Adrenal gland (tissue), 5 donors: ENCODE measurements at regions not wholly inside any gene's neighbourhood (a gene's known extent, or its start where the extent isn't known, plus 50 kb on each side); places are given as distances from the start of the nearest gene placed in this dataset.
"Not testable (repeated sequence)": the region's sequence is repeated elsewhere in the genome, so short reads cannot be mapped to it uniquely, and the experiment has no call there.

ENCODE experiments used
- CTCF ChIP-seq, 6 experiments: fragments of 450-650 bp in 4 of 6; fragments of 200-600 bp in 2 of 6; sonication (generic) in 1 of 6; IDR thresholded peaks; 1 replicate in 5 of 6; 2 replicates in 1 of 6; pipeline versions ENCODE4 v1.5.1 to v1.8.0; 2016 to 2021; ENCODE audit warnings: antibody characterized with exemption in 6 of 6, mild to moderate bottlenecking in 2 of 6, moderate library complexity in 1 of 6
- POLR2A ChIP-seq, 2 donors: fragments of 450-650 bp; IDR thresholded peaks; one replicate each; pipeline ENCODE4 v1.6.1; 2017; ENCODE audit warnings: antibody characterized with exemption in 2 of 2, mild to moderate bottlenecking in 2 of 2, moderate library complexity in 1 of 2
- donor health status: DM: no; HTN: no; CAD: no.

- TF ChIP-seq CTCF, POLR2A (IDR thresholded peaks at IDR 0.05): not testable (repeated sequence)
Measured at GRCh38 chr18:70395771-70396170, 106.9 kb downstream of the SOCS6 start.
